ENCODE measurements at regions not wholly inside any gene's neighbourhood (a gene's known extent, or its start where the extent isn't known, plus 50 kb on each side); places are given as distances from the start of the nearest gene placed in this dataset.
"Not testable (repeated sequence)": the region's sequence is repeated elsewhere in the genome, so short reads cannot be mapped to it uniquely, and the experiment has no call there.

GRCh38 chr6:116982401-116982800 lies 105.4 kb downstream of the RFX6 start:
- H3K4me1 Mint-ChIP-seq (ENCODE audit: low read depth): no peaks in the 10 kb centered on the region
- H3K27me3 Mint-ChIP-seq (ENCODE audit: insufficient read depth): no peaks in the 10 kb centered on the region
- no peak for DNase-seq (ENCODE audit: low spot score)
- H3K9me3 Mint-ChIP-seq: peaks cover 3% of the 10 kb centered on the region
- H3K27ac Mint-ChIP-seq: no peak overlapping the region
- no peaks in the 10 kb centered on the region for H3K36me3 Mint-ChIP-seq (ENCODE audit: low read depth)
- H3K4me3 Mint-ChIP-seq: no peak overlapping the region
- intact Hi-C loops (cut with micrococcal nuclease): no loop called here

- peaks cover 3% of the 10 kb centered on the region for H3K9me3 Mint-ChIP-seq
- intact Hi-C loops (cut with micrococcal nuclease): no loop called here
- no peaks in the 10 kb centered on the region for H3K4me1 Mint-ChIP-seq (ENCODE audit: low read depth)
- H3K36me3 Mint-ChIP-seq (ENCODE audit: low read depth): no peaks in the 10 kb centered on the region
- H3K4me3 Mint-ChIP-seq: no peak overlapping the region
- H3K27ac Mint-ChIP-seq: no peak overlapping the region
- DNase-seq (ENCODE audit: low spot score): no peak
- H3K27me3 Mint-ChIP-seq (ENCODE audit: insufficient read depth): no peaks in the 10 kb centered on the region
These were observed 106.3 kb downstream of the RFX6 start for GRCh38 chr6:116983375-116983774.

GRCh38 chr6:116986819-116987218 lies 109.8 kb downstream of the RFX6 start:
- DNase-seq (ENCODE audit: low spot score): no peak
- H3K36me3 Mint-ChIP-seq (ENCODE audit: low read depth): no peaks in the 10 kb centered on the region
- no peaks in the 10 kb centered on the region for H3K27me3 Mint-ChIP-seq (ENCODE audit: insufficient read depth)
- no peaks in the 10 kb centered on the region for H3K4me1 Mint-ChIP-seq (ENCODE audit: low read depth)
- H3K27ac Mint-ChIP-seq: no peak overlapping the region
- H3K4me3 Mint-ChIP-seq: no peak overlapping the region
- intact Hi-C loops (cut with micrococcal nuclease): no loop called here
- peaks cover 3% of the 10 kb centered on the region for H3K9me3 Mint-ChIP-seq

- Mint-ChIP-seq H3K4me1 (ENCODE audit: low read depth) (no peaks in the 10 kb centered on the region), H3K9me3 (no peaks in the 10 kb centered on the region), H3K36me3 (ENCODE audit: low read depth) (no peaks in the 10 kb centered on the region), H3K27me3 (ENCODE audit: insufficient read depth) (no peaks in the 10 kb centered on the region), H3K4me3 (no peak overlapping the region), H3K27ac (no peak overlapping the region)
- intact Hi-C loops (cut with micrococcal nuclease): no loop called here
- no peak for DNase-seq (ENCODE audit: low spot score)
These were observed 113.6 kb downstream of the RFX6 start for GRCh38 chr6:116990679-116991078.

GRCh38 chr6:116992546-116992945 lies 115.5 kb downstream of the RFX6 start:
- intact Hi-C loops (cut with micrococcal nuclease): no loop called here
- no peak overlapping the region for H3K27ac Mint-ChIP-seq
- H3K4me3 Mint-ChIP-seq: no peak overlapping the region
- no peaks in the 10 kb centered on the region for H3K4me1 Mint-ChIP-seq (ENCODE audit: low read depth)
- H3K36me3 Mint-ChIP-seq (ENCODE audit: low read depth): no peaks in the 10 kb centered on the region
- no peak for DNase-seq (ENCODE audit: low spot score)
- no peaks in the 10 kb centered on the region for H3K27me3 Mint-ChIP-seq (ENCODE audit: insufficient read depth)
- H3K9me3 Mint-ChIP-seq: no peaks in the 10 kb centered on the region

GRCh38 chr6:116994447-116994846 lies 117.4 kb downstream of the RFX6 start:
- Mint-ChIP-seq H3K4me3 (no peak overlapping the region), H3K36me3 (ENCODE audit: low read depth) (no peaks in the 10 kb centered on the region), H3K4me1 (ENCODE audit: low read depth) (no peaks in the 10 kb centered on the region), H3K27me3 (ENCODE audit: insufficient read depth) (no peaks in the 10 kb centered on the region), H3K9me3 (no peaks in the 10 kb centered on the region), H3K27ac (no peak overlapping the region)
- intact Hi-C loops (cut with micrococcal nuclease): no loop called here
- no peak for DNase-seq (ENCODE audit: low spot score)

- Mint-ChIP-seq H3K36me3 (ENCODE audit: low read depth) (no peaks in the 10 kb centered on the region), H3K27ac (no peak overlapping the region), H3K4me3 (no peak overlapping the region), H3K27me3 (ENCODE audit: insufficient read depth) (no peaks in the 10 kb centered on the region), H3K9me3 (no peaks in the 10 kb centered on the region), H3K4me1 (ENCODE audit: low read depth) (no peaks in the 10 kb centered on the region)
- intact Hi-C loops (cut with micrococcal nuclease): no loop called here
- DNase-seq (ENCODE audit: low spot score): no peak
These were observed 119.8 kb downstream of the RFX6 start for GRCh38 chr6:116996842-116997241.

GRCh38 chr6:116997496-116997895 lies 120.5 kb downstream of the RFX6 start:
- intact Hi-C loops (cut with micrococcal nuclease): no loop called here

GRCh38 chr6:117007659-117008058 lies 130.6 kb downstream of the RFX6 start:
- no peaks in the 10 kb centered on the region for H3K4me1 Mint-ChIP-seq (ENCODE audit: low read depth)
- H3K27ac Mint-ChIP-seq: no peak overlapping the region
- H3K9me3 Mint-ChIP-seq: no peaks in the 10 kb centered on the region
- no peaks in the 10 kb centered on the region for H3K27me3 Mint-ChIP-seq (ENCODE audit: insufficient read depth)
- DNase-seq (ENCODE audit: low spot score): no peak
- intact Hi-C loops (cut with micrococcal nuclease): no loop called here
- no peaks in the 10 kb centered on the region for H3K36me3 Mint-ChIP-seq (ENCODE audit: low read depth)
- no peak overlapping the region for H3K4me3 Mint-ChIP-seq

More at GRCh38 chr6:116997496-116997895, 120.5 kb downstream of the RFX6 start:
- Mint-ChIP-seq H3K27ac (no peak overlapping the region), H3K9me3 (no peaks in the 10 kb centered on the region), H3K27me3 (ENCODE audit: insufficient read depth) (no peaks in the 10 kb centered on the region), H3K36me3 (ENCODE audit: low read depth) (no peaks in the 10 kb centered on the region), H3K4me1 (ENCODE audit: low read depth) (no peaks in the 10 kb centered on the region), H3K4me3 (no peak overlapping the region)
- no peak for DNase-seq (ENCODE audit: low spot score)

GRCh38 chr6:117008618-117009017 lies 131.6 kb downstream of the RFX6 start:
- DNase-seq (ENCODE audit: low spot score): no peak
- Mint-ChIP-seq H3K9me3 (no peaks in the 10 kb centered on the region), H3K27ac (no peak overlapping the region), H3K4me1 (ENCODE audit: low read depth) (no peaks in the 10 kb centered on the region), H3K27me3 (ENCODE audit: insufficient read depth) (no peaks in the 10 kb centered on the region), H3K4me3 (no peak overlapping the region), H3K36me3 (ENCODE audit: low read depth) (no peaks in the 10 kb centered on the region)
- intact Hi-C loops (cut with micrococcal nuclease): no loop called here

GRCh38 chr6:117014641-117015473 lies 137.8 kb downstream of the RFX6 start:
- DNase-seq (ENCODE audit: low spot score); H3K4me1 Mint-ChIP-seq (ENCODE audit: low read depth); intact Hi-C loops (cut with micrococcal nuclease); H3K36me3 Mint-ChIP-seq (ENCODE audit: low read depth); H3K4me3 Mint-ChIP-seq; H3K27ac Mint-ChIP-seq; H3K27me3 Mint-ChIP-seq (ENCODE audit: insufficient read depth); H3K9me3 Mint-ChIP-seq: not testable (repeated sequence)

- H3K27me3 Mint-ChIP-seq (ENCODE audit: insufficient read depth); H3K27ac Mint-ChIP-seq; DNase-seq (ENCODE audit: low spot score): not testable (repeated sequence)
These were observed 138.4 kb downstream of the RFX6 start for GRCh38 chr6:117015474-117015804.

GRCh38 chr6:117018771-117019170 lies 141.7 kb downstream of the RFX6 start:
- Mint-ChIP-seq H3K36me3 (ENCODE audit: low read depth) (no peaks in the 10 kb centered on the region), H3K9me3 (peaks cover 6% of the 10 kb centered on the region), H3K27ac (no peak overlapping the region), H3K4me1 (ENCODE audit: low read depth) (no peaks in the 10 kb centered on the region), H3K27me3 (ENCODE audit: insufficient read depth) (no peaks in the 10 kb centered on the region), H3K4me3 (no peak overlapping the region)
- intact Hi-C loops (cut with micrococcal nuclease): no loop called here
- DNase-seq (ENCODE audit: low spot score): no peak

More at GRCh38 chr6:117015474-117015804, 138.4 kb downstream of the RFX6 start:
- H3K4me1 Mint-ChIP-seq (ENCODE audit: low read depth); H3K9me3 Mint-ChIP-seq; H3K36me3 Mint-ChIP-seq (ENCODE audit: low read depth); H3K4me3 Mint-ChIP-seq; intact Hi-C loops (cut with micrococcal nuclease): not testable (repeated sequence)

- Mint-ChIP-seq H3K4me3 (no peak overlapping the region), H3K4me1 (ENCODE audit: low read depth) (no peaks in the 10 kb centered on the region), H3K27me3 (ENCODE audit: insufficient read depth) (no peaks in the 10 kb centered on the region), H3K9me3 (no peaks in the 10 kb centered on the region), H3K36me3 (ENCODE audit: low read depth) (no peaks in the 10 kb centered on the region), H3K27ac (no peak overlapping the region)
- DNase-seq (ENCODE audit: low spot score): no peak
- intact Hi-C loops (cut with micrococcal nuclease): no loop called here
These were observed 145.7 kb downstream of the RFX6 start for GRCh38 chr6:117022774-117023173.
